KG1 (cell line): ENCODE measurements at regions not wholly inside any gene's neighbourhood (a gene's known extent, or its start where the extent isn't known, plus 50 kb on each side); places are given as distances from the start of the nearest gene placed in this dataset.

Source experiments
- DNase-seq: peaks from one replicate; lab custom pipeline; 2025; lab: John Stamatoyannopoulos, UW

DNA sequence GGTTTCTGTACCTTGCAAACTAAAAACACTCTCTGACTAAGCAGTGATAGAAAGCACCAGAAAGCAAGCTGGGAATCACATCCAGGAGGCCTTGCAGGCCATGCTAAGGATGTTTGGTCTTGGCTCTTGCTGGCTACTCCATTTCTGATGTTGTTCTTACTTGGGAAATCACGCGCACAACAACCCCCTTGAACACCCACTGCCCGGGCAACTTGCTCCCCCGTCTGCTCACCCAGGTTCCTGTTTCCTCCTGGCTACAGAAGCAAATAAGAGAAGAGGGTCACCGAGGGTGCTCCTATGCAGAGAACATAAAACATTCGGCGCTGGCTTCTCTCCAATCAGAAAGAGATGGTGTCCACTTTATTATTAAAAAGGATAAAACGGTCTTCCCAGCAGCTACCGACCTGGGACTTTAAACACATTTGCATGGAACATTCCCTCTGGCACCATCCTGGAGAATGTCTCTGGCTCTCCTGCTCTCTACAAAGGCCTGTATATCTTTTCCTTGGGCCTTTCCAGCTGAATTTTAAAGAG is 271.2 kb upstream of the RPL38 start:
- DNase-seq: no peak

DNA sequence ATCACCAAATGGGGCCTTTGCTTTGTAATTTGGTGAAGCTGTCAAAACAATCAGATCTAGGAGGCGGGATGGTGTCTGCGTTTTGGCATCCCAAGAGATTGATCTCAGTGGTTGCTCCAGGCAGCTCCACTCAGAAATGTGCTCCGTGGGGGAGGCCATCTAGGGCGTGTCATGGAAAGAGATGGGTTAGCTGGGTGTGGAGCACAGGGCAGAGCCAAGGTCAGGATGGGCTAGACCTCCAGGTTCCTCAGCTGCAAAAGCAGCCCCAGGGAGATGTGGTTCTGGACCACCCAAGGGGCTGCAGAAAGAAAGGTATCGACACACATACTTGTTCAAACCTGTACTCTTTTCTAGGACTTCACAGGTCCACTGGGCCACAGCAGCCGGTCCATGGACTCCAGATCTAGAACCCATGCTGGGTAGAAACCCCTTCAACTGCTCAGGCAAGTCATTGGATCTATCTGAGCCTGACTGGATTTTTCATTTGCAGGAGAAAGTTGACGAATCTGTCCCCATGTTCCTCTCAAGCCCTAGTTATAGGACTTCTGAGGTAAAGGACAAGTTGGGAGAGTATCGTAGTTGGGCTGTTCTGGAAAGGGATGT is 270.2 kb upstream of the RPL38 start:
- no peak for DNase-seq

DNA sequence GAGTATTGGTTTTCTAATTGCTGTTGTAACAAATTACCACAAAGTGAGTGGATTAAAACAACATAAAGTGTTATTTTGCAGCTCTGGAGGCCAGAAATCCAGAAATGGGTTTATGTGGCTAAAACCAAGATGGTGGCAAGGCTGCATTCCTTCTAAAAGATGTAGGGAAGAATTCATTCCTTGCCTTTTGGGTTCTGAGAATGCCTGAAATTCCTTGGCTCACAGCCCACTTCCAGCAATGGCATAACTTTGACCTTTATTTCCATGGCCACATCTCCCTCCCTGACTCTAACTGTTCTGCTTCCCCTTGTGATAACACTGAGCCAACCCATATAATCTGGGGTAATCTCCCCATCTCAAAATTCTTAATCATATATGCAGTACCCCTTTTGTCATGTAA is 269.6 kb upstream of the RPL38 start:
- no peak for DNase-seq

DNA sequence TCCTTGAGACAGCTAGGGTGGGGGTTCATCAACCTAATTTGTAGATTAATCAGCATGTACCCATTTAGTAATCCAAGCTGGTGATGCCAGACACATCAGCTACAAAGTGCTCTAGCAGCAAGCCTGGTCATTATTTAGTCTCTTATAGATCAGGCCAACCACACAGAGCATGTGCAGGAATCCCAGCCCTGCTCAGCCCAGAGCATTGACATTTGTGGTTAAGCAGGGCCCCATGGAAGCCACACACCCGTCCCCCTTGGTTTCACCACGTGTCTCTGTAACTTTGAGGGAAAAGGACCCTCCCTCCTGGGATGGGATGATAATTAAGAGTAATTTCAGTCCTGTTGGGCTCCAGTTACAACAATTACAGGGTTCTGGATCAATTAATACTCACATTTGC is 268.8 kb upstream of the RPL38 start:
- DNase-seq: no peak

DNA sequence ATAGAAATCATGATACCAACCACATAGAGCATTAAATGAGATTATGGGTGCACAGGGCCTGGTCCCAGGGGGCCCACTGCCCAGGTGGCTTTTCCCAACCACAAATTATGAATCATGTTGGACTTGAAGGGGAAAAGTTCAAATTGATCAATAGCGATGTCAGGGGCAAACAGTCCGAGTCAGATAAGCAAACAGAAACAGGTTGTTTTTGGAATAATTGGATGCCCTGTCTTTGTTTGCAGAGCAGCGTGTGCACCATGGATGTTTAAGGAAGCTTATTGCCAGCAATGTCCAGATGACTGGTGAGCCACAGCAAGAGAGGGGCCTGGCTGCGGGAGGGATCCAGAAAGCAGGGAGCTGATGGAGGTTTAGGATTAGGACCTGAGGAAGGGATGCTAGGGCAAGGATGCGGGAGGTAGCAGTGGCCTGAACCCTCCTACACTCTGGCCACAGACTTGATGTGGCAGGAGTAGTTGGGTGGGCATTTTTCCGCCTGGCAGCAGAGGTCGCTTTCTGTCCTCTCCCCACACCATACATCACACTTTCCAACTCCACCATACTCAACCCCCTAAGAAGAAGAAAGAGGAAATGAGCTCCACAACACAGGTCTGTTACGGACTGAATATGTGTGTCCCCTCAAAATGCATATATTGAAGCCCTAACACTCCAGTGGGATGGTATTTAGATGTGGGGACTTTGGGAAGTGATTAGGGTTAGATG is 266.4 kb upstream of the RPL38 start:
- DNase-seq: no peak

DNA sequence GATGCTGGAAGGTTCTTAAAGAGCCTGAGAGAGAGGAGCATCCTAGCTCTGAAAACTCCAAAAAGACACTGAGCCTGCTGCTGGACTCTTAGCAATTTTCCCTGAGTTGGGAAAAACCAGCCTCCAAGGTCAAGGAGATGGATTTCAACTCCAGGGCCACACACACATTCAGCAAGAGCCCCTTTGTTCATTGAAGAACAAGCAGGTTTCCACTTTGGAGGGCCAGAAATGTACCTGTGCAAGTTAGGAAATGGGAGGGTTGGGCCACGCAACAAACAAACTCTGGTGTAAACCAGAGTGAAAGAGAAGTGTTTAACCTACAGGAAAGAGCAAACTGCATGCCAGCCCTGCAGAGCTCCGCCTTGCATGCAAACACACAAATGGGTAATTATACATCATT is 264.8 kb upstream of the RPL38 start:
- DNase-seq: no peak

DNA sequence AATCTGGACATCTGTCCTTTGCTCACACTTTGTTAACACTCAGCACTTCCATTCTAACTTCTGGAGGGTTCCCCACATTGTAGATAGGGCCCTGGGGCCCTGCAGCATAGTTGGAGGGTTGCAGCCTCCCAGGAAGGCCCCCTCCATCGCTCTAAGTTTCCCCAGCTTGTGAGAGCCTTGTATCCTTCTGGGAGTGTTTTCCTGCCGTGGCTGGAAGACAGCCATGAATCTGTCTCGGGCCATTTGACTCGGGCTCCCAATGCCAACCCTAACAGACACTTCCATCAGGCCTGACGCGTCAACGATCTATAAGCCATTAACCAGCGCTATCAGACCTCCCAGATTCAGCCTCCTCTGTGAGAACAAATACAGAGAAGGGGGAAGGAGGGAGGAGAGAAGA is 263.7 kb upstream of the RPL38 start:
- DNase-seq: no peak

DNA sequence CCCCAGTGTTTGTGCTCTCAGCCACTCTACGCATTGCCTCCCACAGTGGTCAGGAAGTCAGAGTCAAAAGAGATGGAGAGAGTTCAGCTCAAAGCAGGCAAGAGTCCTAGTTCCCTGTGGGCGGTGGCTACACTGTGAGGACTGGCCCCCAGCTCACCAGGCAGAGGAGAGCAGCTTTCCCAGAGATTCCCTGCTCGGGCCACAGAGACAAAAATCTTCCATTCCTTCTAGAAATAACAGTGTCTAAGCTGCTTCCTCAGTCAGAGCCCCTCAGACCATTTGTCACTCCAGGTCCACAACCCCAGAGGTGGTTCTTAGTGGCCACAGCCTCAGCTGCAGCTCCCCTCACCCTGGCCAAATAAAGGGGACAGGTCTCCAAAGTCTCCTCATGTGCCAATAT is 263.0 kb upstream of the RPL38 start:
- DNase-seq: no peak

DNA sequence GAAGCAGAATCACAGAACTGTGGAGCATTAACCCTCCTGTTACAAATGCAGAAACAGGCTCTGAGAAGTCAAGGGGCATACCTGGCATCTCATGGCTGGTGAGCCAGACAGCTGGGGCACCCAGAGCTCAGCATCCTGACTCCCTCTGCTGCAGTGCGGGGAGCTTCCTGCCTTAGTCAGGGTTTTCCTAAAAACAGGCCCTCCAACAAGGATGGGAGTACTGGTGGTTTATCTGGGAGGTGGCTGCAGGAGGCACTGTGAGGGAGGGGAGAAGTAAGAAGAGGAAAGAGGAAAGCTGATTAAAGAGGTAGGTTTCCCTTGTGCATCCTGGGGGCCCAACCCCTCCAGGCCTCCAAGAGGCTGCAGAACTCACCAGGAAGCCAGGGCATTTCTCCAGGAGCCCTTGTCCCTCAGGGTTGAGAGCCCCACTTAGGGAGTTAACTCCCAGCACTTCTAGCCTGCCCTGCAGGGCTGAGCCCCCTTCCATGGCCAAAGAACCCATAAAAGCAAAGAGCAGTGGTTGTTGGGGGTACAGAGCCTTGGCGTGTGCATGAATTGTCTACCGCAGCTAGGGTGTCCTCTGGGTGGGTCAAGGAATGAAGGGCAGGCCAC is 261.5 kb upstream of the RPL38 start:
- no peak for DNase-seq

DNA sequence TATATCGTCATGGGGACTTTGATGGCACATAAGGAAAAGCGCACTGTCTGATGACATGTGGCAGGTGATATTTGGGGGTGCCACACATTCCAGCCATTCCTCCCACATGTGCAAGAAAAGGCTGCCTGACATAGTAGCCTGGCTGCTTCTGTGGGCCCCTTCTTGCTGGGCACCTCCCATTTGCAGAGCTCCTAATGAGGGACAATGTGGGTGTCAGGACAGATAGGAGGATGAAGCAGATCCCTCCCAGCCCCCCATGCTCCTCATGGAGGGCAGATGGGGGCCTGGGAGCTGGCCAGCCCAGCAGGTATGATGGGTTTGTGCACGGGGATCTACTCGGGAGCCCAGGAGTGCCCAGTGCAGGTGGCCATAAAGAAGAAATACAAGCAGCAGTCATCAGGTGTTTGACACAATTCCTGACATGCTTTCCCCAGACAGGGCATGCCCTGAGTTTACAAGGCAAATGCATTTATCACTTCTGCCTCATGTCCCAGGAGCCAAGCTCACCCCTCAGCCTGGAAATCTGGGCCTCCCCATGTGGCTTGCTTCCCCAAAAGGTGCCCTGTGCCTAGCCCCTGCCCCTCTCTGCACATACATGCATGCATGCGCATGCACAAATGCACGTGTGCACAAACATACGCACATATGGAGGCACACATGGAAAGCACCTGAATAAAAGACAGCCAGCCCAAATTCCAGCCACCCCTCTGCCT is 260.6 kb upstream of the RPL38 start:
- DNase-seq: no peak

DNA sequence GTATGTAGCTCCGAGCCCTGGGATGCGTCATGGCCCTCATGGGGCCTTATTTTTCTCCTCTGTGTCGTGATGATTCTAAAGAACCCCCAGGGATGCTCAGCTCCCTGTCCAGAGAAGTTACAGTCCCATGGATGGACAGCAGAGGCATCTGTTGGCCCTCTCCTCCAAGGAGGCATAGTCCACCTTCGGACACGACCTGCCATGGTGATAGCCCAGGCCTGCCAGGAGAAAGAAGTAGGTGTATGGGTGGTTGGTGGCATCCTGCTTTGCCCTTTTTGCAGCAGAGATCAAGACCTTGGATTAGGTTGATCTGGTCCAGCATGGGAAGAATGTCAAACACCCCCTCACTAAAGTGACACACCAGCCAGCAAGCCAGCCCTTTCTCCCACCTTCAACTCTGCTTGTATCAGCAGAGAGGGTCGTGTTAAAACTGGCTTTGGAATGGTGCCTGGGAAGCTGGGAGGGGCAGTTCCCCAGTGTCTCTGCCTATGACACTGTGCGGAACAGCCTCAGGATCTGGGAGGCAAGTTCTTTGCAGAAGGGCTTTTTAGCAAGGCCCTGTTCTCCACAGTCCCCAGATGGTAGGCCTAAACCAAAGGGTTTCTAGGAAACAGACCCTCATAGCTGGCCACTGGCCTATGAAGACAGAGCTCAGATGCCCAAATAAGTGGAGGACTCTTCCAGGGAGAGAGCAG is 259.9 kb upstream of the RPL38 start:
- no peak for DNase-seq

DNA sequence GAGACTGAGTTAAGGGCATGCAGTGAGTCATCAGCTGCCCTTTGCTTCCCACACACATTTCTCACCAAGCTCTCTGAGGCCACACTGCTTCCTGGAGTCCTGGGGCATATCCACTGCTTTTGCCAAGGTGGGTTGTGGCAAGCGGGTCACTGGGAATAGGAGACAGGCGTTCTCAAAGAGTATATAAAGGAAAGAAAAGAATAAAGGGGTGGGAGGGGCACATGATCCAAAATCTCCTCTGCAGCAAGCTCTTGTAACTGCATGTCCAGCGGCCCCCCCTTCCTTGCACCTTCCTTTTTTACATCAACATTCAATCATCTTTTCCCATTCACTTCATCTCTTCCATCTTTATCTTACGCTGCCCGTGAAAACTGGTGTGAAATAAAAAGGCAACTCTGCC is 259.1 kb upstream of the RPL38 start:
- DNase-seq: no peak

DNA sequence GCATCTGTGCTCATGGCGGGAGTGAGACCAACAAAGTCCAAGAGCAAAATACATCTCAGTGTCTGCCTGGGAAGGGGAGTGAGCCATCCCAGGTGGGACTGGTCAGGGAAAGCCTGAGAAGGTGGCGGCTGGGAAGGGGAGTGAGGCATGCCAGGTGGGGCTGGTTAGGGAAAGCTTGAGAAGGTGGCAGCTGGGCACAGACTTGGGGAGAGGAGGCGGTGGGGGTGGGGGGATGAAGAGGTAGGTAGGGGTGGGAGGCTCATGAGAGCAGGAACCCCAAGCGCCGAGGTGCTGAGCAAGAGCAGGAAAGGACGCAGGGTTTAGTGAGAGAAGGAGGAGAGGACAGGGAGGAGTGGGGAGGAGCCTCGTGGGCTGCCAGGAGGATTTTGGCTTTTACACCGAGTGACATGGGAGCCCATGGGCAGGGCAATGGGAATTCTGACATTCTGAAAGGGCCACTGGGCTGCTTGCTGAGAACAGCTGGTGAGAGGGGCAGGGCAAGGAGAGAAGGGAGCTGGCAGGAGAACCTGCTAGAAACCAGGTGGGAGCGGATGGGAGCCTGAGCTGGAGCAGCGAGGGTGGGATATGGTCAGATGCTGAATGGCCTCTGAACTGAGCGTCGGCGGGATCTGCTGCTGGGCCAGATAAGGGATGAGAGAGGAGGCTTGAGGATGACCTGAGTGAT is 256.1 kb upstream of the RPL38 start:
- DNase-seq: no peak

DNA sequence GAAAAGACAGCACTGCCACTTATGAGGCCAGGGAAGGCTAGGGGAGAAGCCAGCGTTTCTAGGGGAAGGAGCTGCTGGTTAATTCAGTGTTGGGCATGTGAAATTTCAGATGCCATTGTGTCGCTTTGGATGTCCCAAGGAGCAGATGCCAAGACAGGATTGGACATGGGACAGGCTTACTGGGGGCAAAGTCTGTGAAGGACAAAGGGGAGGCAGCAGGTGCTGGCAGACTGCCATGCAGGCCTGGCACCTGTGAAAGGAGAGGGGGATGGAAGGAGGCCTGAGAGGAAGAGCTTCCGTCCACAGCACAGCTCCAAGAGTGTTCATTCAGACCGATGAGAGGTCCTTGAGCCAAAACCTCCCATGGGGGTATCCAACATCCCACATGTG is 255.5 kb upstream of the RPL38 start:
- DNase-seq: no peak

DNA sequence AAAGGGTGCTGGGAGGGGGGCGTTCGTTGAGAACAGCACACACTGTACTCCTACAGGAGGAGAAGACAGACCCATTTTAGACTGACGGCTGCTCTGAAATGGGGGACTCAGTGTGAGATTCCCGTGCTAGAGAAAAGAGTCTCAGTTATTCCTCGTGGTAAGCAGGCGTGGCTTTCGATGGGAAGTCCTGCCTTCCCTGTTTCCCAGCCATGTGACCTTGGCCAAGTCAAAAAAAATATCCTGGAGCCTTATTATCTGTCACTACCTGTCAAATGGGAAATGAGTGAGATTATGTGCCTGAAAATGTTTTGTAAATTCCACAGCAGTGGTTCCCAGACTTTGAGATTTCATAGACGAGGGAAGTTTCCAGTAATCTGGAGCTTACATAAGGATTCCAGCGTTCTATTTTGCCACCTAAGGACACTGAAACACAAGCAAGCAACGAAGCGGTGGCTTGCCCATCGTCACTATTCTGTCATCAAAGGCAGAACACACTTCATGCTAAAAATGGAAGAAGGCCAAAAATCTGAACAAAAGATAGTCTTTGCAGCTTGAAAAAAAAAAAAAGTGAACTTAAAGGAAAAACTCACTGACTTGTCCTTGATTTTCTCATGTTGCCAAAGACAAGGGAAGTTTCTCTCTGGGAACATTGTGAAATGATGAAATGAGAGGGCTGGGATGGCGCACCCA is 253.4 kb upstream of the RPL38 start:
- no peak for DNase-seq

DNA sequence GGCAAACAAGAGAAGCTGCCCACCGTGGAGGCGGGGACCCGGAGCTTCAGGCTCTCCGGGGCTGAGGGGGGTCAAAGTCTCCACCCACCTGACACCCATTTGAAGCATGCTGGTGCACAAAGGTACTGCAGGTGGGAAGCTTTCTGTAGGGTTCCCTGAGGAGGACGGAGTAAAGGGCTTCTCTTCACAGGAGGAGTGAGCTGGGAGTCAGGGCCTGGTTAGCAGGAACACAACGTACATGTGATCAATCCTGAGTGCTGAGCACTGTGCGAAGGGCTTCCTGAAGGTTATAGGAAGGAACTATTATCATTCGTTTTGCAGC is 252.9 kb upstream of the RPL38 start:
- DNase-seq: no peak

DNA sequence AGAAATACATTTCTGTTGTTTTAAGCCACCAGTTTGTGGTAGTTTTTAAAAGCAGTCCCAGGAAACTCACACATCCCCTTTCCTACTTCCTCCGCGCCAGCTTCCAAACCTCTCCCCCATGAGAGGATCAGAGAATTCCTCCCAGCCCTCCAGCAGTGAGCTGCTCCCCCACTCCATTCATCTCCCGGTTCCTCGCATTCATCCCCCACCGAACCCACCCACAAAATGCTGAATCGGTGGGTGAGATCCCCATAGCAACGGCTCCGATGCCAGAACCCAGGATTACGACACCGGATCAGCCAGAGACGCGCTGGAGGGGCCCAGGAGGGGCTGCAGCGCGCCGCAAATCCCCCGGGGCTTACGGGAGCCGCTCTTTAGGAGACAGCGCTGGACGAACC is 251.4 kb upstream of the RPL38 start:
- no peak for DNase-seq

DNA sequence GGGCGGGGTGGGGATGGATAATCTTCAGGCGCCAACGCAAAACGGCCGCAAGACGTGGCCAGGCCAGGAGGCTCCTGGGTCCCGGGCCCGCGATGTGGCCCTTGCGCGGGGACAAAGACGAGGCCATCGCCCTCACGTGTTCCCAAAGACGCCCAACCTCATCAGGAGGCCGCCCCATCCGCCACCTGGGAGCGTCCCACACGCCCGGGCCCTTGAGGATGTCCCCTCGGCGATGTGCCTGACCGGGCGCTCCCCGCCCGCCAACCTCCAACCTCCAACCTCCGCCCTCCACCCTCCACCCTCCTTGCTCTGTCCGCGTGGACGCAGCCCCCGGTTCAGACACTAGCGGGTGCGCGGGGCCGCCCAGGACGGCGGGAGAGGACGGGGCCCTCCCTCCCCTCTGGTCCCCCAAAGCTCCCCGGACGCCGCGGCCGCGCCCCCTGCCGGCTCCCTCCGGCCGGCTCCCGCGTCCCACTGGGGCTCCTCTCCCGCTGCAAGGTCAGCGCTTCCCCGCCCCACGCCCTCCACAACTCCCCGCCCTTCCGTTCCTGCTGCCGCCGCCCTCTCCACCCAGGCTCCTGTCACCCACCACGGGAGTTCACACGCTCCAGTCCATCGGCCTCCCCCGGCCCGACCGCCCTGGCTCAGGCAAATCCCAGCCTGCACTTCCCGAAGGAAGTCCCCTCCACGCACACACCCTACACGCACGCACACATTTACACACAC is 250.8 kb upstream of the RPL38 start:
- DNase-seq: no peak

DNA sequence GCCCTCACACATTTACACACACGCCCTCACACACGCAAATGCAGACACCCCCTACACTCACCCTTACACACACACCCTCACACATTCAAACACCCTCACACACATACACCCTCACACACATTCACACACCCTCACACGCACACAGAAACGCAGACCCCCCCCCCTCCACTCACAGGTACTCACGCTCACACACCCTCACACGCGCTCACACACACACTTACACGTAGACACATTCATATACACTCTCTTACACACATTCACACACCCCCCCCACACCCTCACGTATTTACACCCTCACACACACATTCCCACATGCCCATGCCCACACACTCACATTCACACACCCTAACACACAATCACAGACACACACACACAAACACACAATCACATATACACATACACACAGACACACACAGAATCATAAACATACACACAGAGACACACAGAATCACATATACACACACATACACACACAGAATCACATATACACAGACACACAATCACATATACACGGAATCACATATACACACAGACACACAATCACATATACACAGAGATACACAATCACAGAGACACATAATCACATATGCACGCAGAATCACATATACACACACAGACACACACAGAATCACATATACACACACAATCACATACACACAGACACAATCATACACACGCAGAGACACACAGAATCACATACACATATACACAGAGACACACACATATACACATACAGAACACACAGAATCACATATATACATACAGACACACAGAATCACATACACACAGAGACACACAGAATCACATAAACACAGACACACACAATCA is 250.1 kb upstream of the RPL38 start:
- DNase-seq: no peak

DNA sequence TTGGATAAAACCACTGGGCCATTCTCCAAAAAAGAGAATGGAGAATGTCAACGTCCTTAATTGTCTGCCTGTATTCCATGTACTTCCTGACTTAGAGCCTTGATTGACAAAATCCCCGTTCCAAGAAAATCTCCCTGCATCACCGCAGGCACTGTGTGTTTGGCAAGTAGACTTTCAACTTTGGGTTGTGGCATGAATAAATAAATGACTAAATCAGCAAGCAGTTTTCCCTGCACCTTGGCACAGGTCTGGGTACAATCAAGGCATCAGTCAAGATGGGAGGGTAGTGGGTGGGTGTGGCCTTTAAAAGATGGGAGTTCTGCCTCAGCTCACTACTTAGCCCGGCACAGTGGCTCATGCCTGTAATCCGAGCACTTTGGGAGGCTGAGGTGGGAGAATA is 248.5 kb upstream of the RPL38 start:
- no peak for DNase-seq
